Stimulated activated CD4-positive, alpha-beta T cell treated with anti-CD3 and anti-CD28 coated beads, Interleukin-15, amount 100 ng/mL, for 48 hours (primary cell): ENCODE measurements at regions not wholly inside any gene's neighbourhood (a gene's known extent, or its start where the extent isn't known, plus 50 kb on each side); places are given as distances from the start of the nearest gene placed in this dataset.
"Not testable (repeated sequence)": the region's sequence is repeated elsewhere in the genome, so short reads cannot be mapped to it uniquely, and the experiment has no call there.

ENCODE experiments used
- DNase-seq, 2 donors: peaks; one replicate each; pipeline ENCODE4 v3.0.0-alpha.2; 2020; ENCODE audit warnings: low read depth in 2 of 2

DNA sequence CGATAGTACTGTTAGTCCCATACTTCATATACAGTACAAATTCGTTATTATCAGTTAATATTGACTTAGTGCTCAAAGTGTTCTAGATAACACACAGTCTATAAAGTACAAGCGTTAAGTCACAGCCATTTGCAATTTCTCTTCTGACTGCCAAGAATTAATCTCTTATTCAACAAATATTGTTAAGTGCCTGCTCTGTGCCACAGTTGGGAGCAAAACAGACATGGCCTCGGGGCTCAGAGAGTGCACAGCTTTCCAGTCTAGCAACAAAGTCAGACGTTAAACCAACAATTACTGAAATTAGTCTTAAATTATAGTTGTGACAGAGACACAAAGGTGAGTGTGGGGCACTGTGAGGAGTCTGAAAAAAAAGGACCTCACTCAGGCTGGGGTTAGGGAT lies 113.0 kb upstream of the DPP6 start:
- no peak for DNase-seq

DNA sequence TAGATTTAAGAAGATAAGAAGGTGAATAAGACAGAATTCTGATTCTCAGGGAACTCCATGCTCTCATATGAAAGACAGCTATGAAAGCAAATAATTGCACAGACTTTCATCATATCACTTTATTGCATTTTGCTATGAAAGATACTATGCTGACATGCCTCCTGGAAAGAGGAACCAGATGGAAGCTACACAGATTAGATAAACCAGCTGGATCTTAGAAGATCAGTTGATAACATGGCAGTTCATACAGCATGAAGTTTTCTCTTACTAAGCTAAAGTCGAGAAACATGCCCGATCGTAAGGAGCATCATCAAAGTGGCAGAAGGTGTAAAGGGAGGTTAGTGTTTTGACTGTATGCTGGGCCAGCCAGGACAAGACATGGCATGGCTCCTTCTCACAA lies 112.5 kb upstream of the DPP6 start:
- DNase-seq, result no peak

DNA sequence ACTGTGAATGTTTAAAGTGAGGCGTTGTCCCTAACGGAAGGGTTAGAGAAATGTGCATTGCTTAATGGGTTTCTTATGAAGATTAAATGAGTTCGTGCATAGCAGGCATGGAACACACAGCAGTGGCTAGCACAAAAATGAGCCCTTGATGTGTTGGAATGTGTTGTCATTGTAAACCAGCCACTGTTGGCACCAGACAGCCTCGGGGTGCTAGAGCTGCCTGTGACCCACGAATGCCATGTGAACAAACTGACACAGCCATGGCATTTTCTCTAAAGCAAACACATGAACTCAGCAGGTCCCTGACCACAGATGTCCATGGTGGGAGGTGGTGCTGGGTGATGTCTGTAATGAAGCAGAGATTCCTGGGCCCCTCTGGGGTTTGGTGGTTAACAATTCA lies 111.1 kb upstream of the DPP6 start:
- no peak for DNase-seq

DNA sequence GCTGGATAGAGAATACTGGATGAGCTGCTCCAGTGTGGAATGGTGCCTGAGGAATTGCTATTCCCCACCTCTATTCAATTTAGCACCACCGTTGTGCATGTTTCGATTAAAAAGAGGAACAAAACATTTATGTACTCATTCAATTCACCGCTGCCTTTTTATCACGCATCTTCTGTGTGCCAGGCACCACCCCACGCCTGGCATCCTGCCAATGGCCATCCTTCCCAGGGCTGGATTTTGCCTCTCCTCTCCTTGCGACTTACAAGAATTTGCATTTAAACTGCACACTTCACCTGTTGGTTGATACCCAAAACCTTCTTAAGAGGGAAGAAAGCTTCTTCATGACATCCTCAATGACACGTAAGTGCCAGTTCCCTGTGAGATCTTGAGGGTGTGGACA lies 110.2 kb upstream of the DPP6 start:
- no peak for DNase-seq

DNA sequence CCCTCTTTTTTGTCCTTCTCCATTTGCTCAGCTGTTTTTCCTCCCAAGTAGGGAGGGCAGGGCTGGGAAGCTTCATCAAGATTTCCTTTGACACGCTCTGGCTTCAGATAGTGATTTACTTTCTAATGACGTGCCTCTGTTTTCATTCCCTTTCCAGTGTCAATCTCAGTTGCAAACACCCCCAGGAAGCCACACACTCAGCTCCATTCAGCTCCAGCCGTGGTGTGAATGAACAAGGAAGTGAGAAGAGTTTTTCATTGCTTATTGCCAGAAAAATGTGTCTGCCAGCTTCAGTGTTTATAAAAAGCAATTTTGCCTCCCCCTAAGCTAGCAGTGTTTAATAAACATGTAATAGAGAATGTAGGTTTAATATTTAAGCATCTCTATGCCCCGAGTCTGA lies 108.7 kb upstream of the DPP6 start:
- no peak for DNase-seq

DNA sequence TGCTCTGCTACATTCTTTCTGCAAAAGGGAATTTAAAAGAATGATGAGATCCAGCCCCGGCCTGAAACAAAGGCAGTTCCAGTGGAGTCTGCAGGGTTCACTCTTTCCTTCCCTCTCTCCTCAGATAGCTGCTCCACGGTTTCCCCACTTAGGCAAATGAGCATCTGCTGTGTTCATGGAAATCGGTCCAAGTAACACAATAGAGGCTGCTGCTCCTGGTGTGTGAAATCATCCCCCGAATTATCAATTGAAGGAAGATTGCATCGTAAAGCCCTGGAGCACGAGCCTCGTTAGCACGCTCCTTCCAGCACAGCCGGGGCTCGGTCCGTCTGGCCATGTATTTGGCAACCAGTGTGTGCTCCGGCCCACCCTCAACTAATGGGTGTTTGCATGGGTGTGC lies 108.3 kb upstream of the DPP6 start:
- DNase-seq, result no peak

DNA sequence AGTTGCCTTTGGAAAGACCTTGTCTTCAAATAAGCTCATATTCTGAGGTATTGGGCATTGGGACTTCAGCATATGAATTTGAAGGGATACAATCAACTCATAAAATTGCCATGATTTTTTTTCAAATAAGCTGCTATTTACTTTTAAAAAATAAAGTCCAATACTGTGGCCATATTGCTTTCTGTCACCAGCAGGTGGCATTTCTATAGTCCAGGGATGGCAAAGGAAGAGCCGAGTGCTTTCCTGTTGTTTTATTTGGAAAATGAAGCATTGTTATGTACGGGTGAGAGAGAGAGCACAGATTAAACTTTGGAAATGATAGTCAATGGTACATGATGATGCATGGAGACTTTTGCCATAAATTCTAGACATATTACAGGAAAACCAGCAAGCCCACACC lies 104.1 kb upstream of the DPP6 start:
- no peak for DNase-seq

DNA sequence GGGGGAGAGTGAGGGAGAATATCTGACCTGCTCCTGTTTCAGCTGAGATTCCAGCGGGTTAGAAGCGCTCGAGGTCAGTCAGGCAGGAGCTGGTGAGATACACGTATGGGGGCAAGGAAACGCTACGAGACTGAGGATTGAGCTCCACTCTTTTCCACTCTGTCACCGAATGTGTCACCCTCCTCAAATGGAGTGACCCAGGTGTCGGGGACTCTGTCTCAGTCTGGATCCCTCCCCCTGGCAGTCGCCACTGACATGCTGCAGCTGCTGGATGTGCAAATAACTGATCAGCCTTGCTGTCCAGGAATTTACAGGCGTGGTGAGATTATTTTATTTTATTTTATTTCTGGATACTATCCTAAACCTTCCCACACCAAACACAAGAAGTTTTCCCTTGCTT lies 100.9 kb upstream of the DPP6 start:
- no peak for DNase-seq

DNA sequence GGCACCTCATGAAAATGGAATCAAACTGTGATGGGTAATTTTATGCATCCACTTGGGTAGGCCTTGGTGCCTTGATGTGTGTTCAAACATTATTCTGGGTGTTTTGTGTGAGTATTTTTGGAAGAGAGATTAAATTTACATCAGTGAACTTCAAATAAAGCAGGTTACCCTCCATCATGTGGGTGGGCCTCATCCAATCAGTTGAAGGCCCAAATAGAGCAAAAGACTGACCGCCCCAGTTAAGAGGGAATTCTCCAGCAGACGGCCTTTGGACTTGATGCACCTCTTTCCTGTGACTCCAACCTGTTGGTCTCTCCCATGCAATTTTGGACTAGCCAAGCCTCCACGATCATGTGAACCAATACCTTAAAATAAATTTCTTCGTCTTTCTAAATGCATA lies 97.7 kb upstream of the DPP6 start:
- DNase-seq, result no peak

DNA sequence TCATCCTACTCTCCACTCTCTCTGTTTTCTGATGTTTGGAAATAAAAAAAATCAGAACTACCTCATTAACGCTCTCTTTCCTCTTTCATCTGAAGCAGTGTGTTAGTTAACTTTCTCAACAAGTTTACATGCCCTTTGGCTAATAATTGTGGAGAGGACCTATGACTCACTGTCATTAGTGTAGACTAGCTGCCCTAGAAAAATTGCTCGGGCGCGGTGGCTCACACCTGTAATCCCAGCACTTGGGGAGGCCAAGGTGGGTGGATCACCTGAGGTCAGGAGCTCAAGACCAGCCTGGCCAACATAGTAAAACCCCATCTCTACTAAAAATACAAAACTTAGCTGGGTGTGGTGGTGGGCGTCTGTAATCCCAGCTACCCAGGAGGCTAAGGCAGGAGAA lies 94.5 kb upstream of the DPP6 start:
- not testable (repeated sequence) for DNase-seq

DNA sequence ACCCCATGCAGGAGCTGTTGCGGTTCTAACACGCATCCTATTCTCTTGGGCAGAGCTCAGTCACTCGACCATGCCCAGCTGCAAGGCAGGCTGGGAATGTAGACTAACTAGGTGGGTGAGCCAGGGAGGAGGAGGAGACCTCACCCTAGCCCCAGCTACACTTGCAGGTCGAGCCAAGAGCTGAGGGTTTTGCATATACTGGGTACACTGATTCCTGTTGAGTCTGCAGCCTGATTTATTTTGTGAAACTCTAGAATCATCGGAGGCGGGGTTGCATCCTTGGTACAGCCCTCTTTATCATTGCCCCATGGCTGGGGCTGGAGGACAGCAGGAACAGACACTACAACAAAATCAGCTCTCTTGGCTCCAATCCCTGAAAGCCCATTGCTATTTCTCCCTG lies 93.8 kb upstream of the DPP6 start:
- DNase-seq, result not testable (repeated sequence)

DNA sequence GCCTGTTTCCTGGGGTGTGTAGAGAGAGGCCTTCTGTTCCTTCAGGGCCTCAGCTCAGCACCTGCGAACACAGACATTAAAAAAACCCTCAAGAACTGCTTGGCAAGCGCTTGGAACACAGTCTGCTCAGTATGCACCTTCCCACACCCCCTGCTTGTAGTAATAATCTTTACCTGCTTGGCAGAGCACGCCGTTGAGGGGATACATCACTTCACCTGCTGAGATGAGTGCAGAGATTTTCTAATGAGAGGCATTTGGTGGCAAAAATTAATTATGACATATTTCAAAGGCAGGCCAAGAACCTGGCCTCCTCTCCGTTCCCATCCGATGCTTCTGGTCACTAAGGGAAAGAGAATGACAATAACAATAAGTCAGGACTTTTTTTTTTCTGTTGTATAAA lies 93.4 kb upstream of the DPP6 start:
- DNase-seq, result not testable (repeated sequence)

DNA sequence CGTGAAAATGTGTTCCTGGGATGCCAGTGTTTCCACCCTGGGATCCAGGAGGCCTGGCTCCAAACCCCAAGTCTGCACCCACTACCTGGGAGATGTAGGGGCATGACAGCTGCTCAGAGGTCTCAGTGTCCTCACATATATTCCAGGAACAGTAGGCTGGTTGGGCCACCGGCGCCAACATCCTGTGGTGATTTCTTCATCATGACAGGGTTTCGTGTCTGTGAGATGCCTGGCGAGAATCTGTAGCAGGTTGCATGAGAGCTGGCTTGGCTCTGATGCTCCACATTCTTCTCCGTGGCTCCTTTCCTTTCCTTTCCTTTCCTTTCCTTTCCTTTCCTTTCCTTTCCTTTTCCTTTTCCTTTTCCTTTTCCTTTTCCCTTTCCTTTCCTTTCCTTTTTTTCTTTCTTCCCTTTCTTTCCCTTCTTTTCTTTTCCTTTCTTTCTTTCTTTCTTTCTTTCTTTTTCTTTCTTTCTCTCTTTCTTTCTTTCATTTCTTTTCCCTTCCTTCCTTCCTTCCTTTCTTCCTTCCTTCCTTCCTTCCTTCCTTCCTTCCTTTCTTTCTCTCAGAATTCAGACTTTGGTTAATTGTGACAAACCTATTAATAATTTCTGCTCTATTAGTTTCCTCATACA lies 87.6 kb upstream of the DPP6 start:
- not testable (repeated sequence) for DNase-seq

DNA sequence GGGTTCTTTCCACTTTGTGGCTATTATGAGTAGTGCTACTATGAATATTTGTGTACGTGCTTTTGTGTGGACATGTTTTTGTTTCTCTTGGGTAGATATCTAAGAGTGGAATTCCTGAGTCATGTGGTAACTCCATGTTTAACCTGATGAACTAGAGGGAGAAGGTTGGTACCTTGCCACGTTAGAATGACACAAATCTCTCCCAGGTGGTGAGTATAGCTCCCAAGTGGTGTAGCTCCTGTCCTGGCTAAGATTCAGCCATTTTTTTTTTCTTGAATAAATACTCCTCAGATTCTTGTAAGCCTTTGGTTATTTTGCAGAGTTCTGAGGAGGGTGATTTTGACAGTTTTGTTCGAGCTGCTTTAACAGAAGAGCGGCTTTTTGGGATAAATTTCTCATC lies 83.2 kb upstream of the DPP6 start:
- not testable (repeated sequence) for DNase-seq

DNA sequence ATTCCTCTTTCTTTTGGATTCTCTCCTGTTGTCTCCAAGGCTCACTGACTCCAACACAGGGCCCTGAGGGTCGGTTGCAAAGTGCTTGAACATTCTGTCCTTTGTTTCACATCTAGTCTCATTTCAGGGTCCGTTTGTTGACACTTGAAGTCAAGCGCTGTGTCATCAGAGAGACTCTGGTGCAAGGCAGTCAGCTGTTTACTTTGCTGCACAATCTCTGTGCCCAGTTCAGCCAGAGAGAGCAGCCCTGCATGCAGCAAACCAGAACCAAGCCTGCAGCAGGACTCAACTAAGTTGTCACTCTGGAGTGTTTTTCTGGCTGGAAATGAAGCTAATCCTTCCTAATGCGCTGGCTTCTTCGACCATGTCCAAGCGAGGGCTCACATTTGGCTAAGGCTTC lies 77.6 kb upstream of the DPP6 start:
- DNase-seq, result not testable (repeated sequence)

DNA sequence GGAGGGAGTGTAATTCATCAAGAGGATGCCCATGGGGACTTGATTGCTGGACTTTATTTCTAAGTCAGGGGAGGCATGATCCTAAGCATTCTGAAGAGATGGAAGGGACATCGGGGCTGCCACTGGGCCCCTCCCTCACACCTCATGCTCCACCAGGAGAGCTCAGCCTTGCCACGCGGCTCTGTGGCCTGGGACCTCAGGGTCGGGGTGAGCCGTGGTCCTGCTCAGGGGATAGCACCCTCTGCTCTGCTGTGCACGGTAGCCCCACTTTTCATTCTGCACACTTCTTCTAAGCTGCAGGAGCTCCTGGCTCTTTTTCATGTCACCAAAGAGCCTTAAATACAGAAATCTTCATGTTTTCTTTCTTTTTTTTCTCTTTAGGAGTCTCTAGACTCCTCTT lies 75.5 kb upstream of the DPP6 start:
- DNase-seq, result not testable (repeated sequence)

DNA sequence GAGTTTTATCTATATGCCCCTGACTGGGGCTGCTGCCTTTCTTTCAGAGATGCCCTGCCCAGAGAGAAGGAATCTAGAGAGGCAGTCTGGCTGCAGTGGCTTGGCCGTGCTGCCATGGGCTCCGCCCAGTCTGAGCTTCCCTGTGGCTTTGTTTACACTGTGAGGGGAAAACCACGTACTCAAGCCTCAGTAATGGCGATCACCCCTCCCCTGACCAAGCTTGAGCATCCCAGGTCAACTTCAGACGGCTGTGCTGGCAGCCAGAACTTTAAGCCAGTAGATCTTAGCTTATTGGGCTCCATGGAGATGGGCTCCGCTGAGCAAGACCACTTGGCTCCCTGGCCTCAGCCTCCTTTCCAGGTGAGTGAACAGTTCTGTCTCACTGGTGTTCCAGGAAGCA lies 69.0 kb upstream of the DPP6 start:
- not testable (repeated sequence) for DNase-seq

DNA sequence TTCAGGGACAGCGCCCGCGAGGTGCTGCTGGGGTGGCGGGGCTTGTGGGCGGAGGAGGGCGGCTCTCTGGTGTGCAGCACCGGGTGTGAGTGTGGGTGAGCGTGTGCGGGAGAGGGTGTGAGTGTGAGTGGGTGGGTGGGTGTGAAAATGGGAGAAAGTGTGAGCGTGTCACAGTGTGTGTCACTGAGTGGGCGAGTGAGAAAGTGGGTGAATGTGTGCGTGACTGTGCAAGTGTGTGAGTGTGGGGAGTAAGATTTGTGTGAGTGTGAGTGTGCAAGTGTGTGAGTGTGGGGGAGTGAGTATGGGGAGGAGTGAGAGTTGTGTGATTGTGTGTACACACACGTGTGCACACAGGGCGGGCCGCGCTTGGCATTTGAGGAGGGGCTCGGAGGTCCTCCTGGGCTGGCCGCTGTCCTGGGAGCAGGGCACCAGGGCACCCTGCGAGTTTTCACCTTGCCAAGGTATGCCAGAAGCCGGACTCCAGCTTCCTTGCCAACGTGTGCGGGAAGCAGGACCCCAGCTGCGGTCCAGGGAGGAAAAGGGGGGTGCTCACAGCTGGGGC lies 63.1 kb upstream of the DPP6 start:
- DNase-seq, result not testable (repeated sequence)

DNA sequence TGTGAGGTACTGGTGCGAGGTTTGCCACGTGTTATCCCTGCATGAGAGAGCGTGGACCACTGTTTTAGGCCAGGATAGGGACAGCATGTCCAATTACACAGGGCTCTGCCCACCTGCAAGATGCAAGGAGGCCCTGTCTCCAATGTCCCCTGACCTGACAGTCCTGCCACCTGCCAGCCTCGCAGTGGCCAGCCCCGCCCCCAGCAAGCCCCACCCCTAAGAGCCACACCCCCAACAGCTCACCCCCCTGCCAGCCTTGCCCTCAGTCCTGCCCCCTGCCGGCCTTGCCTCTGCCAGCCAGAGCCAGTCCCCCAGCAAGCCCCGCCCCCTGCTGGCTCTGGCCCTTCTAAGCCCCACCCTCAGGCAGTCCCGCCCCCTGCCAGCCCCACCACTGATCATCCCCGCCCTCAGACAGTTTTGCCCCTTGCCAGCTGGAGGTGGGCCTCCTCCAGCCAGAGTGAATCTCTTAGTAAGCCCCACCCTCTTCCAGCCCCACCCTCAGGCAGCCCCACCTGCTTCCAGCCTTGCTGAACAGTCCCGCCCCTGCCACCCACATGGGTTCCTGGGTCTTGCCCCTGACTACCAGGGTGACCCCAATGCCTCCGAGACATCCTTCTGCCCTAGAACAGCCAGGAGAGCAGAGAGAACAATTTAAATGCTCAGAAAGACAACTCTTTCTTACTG lies 62.3 kb upstream of the DPP6 start:
- not testable (repeated sequence) for DNase-seq

DNA sequence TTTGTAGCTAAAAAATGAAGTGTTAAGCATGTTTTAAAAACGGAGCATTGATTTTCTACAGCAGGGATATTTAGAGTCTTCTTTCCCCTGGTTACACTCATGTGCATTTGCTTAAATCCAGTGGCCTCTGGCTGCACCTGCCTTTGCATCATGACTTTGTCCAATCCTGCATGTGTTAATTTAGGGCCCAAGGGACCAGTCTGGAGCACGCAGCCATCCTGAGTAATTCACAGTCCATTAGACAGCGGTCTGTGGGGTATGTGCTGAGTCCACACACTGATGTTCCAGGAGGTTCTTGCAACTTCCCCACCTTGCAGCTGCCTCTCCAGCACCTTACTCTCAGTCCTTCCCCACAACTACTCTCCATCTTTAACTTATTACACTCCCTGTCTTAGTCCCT lies 60.7 kb upstream of the DPP6 start:
- DNase-seq, result not testable (repeated sequence)

DNA sequence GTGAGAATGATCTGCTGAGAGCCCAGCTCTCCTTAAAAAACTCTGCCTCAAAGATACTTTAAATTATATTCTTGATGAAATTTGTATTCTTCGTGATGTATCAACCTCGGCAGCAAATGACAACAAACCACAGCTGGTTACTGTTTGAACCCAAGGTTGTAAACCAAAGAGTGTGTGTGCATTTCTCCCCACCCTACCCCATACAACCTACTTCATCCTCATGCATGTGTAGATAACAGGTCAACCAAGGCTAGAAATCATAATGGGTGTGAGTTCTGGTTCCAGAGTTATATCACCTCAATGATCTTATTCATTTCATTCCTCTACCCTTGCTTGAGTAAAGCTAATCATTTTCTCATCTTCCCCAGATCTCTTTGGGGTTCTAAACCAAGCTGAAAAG lies 58.8 kb upstream of the DPP6 start:
- DNase-seq, result not testable (repeated sequence)

DNA sequence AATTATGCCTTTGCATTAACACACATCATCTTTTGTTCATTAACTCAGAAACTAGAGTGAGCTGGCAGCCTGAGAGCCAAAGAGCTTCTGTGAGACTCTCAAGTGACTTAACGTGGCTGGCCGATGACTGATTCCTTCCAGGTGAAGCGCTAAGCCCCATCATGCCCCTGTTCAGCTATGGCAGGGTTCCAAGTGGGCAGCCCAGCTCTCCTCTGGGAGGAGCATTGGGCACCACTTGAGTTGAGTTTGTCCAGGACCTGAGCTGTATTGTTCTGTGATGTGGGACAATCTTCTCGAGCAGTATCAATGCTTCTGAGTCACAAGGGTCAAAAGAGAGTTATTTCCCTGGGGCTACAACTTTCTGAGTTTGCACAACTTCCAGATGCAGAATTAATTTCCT lies 53.3 kb upstream of the DPP6 start:
- DNase-seq, result not testable (repeated sequence)
